ENCODE measurements at regions not wholly inside any gene's neighbourhood (a gene's known extent, or its start where the extent isn't known, plus 50 kb on each side); places are given as distances from the start of the nearest gene placed in this dataset.
A peak's percentile ranks its signal among the peaks of the same experiment; 100 is the strongest.

- peak; percentile 57 for TF ChIP-seq CTCF (IDR thresholded peaks at IDR 0.05; ENCODE audit: poor library complexity)
- TF ChIP-seq EZH2phosphoT487 (IDR thresholded peaks at IDR 0.05; ENCODE audit: low read depth, severe bottlenecking, unreplicated experiment), result no peak
- TF ChIP-seq EZH2 (IDR thresholded peaks at IDR 0.05; ENCODE audit: borderline replicate concordance), result no peak
Observed at GRCh38 chr12:107402041-107403022, 283.3 kb upstream of the PWP1 start.
